ENCODE measurements at regions not wholly inside any gene's neighbourhood (a gene's known extent, or its start where the extent isn't known, plus 50 kb on each side); places are given as distances from the start of the nearest gene placed in this dataset.

- DNase-seq (ENCODE audit: low spot score), result no peak
Measured at GRCh38 chr4:3852711-3853110, 86.5 kb downstream of the ADRA2C start.

DNA sequence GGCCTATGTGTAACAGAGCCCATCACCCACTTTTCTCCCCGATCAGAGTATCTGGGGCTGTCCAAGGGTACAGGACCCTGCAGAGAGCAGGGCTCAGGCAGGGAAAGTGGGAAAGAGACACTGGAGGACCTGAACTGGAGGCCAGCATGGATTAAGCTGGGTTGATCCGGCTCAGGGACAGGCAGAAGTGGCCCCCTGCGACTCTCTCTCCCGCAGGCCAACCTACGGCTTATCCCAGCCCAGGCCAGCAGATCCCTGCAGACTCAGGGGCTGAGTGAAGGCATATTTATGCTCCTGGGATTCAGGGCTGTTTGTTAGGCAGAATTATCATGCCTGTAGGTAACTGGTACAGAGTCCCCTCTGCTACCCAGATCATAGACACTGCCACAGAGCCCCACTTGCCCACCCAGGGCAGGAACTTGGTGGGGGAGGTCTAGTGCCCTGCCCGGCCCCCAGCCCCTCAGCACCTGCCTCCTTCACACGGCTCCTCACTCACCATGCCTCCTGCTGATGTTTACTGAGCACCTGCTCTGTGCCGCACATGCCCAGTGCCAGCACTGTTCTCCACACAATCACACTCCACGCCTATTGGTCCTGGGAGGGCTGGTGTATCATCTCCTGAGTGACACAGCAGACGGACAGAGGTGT, 87.3 kb downstream of the ADRA2C start:
- DNase-seq (ENCODE audit: low spot score), result no peak

- no peak for DNase-seq (ENCODE audit: low spot score)
Measured at GRCh38 chr4:3854661-3855060, 88.5 kb downstream of the ADRA2C start.

- DNase-seq (ENCODE audit: low spot score), result no peak
Measured at GRCh38 chr4:3855646-3856045, 89.5 kb downstream of the ADRA2C start.

DNA sequence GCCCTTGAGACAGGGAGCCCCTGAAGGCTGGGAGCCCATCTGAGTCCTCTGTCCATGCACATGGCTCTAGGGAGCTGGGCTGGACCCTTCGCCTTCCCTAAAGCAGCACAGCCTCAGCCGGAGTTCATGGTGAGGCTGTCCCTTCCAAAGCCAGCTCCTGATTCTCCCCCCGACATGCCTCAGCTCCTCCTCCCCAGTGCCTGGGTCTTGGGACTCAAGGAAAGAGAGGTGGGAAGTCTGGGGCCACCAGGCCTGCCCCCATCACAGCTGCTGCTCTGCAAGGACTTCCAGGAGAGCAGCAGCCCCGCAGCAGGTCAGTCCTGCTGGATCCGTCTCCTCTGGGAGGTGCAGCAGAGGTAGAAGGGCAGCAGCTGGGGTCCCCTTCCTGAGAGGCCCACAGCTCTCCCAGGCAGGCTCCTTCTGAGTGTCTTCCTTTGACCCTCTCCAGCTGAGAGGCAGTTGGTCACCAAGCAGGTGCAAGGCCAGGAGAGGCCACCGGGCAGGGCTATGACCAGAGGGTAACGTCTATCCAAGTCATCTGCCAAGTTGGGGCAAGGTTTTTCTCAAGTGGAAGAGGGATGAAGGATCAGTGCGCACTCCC, 90.5 kb downstream of the ADRA2C start:
- no peak for DNase-seq (ENCODE audit: low spot score)

DNA sequence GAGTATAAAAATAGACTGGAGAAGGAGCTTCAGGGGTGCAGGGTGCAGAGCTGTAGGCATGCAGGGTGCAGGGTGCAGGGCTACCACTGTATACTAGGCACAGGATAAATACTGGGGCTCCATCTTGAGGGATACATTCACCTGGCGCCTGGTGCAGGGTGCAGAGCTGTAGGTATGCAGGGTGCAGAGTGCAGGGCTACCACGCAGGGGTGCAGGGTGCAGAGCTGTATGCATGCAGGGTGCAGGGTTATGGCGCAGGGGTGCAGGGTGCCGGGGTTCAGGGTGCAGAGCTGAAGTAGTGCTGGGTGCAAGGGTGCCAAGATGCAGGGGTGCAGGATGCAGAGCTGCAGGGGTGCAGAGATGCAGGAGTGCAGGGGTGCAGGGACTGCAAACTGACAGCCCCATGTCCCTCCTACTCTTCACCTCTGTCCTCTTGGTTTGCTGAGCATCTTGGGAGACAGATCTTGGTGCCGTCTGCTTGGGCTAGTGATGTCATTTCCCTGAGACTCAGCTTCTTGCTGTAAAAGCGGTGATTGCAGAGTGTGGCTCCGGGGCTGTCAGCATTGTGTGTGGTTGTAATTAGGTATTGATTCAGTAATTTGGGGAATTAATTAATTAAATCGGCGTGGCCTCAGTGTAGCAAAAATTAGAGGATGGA, 91.2 kb downstream of the ADRA2C start:
- DNase-seq (ENCODE audit: low spot score), result no peak

GRCh38 chr4:3858046-3858730, 92.0 kb downstream of the ADRA2C start:
- no peak for DNase-seq (ENCODE audit: low spot score)

- no peak for DNase-seq (ENCODE audit: low spot score)
Measured at GRCh38 chr4:3858765-3859388, 92.7 kb downstream of the ADRA2C start.

GRCh38 chr4:3859571-3859970, 93.4 kb downstream of the ADRA2C start:
- DNase-seq (ENCODE audit: low spot score), result no peak

DNA sequence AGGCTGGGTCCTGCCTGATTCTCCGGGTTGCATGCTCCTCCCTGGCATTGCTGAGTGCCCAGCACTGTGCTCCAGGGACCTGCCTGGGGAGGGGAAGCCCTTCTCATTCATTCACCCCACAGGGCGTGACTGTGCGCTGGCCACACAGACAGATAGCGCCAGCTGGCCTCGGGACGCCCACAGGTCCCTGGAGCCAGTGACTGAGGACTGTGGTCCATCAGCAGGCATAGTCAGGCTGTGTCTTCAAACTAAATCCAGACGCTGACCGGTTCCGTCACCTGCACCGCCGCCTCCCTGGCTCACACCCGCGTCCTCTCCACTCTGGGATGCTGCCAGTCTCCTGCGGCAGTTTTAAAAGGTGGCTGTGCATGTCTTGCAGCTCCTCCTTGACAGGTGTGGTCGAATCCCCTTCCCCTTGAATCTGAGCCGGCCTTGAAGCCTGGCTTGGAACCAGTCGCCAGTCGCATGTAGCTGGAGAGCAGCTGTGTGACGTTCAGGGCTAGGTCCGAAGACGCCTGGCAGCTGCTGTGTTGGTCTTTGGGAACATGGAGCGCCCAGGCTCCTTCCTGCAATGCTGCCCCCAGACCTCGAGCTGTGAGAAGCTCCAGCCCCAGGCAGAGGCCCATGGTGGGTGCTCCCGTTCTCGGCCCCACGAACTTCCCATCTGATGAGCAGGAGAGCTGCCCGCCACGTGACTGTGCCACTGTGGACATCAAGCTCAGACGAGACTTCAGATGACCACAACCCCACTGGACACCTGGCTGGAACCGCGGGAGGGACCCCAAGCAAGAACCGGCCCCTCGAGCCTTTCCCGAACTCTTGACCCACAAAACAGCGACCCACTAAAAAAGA, 94.1 kb downstream of the ADRA2C start:
- DNase-seq (ENCODE audit: low spot score), result no peak

DNA sequence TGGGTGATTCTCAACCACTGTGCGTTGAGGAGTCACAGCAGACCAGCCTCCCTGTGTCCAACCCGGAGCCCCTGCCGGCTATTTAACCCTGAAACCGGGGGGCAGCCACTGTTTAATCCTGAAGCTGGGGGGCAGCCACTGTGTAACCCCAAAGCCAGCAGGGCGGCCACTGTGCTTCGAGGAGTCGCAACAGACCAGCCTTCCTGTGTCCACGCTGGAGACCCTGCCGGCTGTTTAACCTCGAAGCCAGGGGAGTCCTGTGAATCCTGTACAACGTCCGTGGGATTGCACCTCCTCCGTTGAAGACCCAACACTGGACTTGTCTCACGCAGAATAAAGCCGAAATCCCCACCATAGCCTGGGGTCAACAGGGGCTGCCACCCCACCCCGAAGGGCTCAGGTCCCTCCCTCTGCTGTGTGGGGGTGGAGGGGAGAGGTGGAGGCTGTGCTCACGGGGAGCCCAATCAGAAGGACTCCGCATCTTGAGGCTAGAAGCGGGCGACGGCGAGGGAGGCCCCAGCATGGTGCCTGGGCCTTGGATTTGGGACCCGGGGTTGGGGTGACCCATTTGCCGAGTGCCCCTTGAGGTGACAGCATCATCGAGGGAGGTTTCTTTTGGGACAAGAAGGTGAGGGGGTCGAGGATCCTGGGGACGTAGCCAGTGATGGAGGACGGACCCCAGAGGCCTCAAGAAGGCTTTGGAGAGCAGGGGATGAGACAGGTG, 94.9 kb downstream of the ADRA2C start:
- DNase-seq (ENCODE audit: low spot score), result no peak

GRCh38 chr4:3861720-3862639, 95.8 kb downstream of the ADRA2C start:
- no peak for DNase-seq (ENCODE audit: low spot score)

GRCh38 chr4:3862640-3863420, 96.6 kb downstream of the ADRA2C start:
- no peak for DNase-seq (ENCODE audit: low spot score)

DNA sequence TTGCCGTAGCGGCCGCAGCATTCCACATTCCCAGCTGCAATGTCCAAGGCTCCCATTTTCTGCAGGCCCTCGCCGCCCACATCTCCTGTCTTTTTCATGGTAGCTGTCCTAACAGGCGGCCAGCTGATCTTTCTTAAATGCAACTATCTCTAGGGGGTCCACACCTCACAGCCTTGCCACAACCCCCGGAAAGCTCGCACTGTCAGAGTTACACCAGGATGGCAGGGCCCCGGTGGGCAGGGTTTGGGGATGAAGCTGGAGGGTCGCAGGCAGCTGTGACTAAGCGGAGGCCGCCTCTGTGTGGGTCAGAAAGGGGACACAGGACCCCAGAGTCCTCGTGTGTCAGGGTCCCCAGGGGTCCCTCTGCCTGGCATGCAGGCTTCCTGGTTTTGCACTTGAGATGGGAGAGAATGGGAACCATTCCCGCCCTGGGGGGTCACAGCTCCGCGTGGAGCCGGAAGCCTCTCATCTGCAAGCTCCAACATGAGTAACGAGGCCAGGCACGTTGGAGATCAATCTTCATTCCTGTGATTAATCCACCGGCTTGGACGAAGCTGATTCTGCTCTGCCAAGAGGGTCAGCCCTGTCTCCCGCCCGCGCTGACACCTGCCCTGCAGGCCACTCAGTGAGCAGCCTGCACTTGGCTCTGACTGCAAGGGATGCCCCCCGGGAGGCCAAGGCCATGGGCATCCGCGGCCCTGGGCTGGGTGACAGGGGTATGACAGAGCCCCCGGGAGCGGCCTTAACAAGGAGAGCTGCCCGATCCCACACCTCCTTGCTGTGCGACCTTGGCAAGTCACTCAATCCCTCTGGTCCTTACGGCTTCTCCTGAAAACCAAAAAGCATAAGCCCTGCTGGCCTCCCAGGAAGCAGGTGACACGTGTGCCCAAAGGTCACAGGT, 97.9 kb downstream of the ADRA2C start:
- no peak for DNase-seq (ENCODE audit: low spot score)

GRCh38 chr4:3864742-3865721, 98.8 kb downstream of the ADRA2C start:
- no peak for DNase-seq (ENCODE audit: low spot score)

GRCh38 chr4:3865986-3866812, 100.0 kb downstream of the ADRA2C start:
- DNase-seq (ENCODE audit: low spot score), result no peak
